Spleen (tissue), 11 donors: ENCODE measurements at regions not wholly inside any gene's neighbourhood (a gene's known extent, or its start where the extent isn't known, plus 50 kb on each side); places are given as distances from the start of the nearest gene placed in this dataset.

ENCODE experiments used
- DNase-seq: peaks from one replicate; pipeline ENCODE4 v3.0.0-alpha.2; 2020
- H3K27ac ChIP-seq, 8 donors: fragments of 200-600 bp; sonication (generic) in 7 of 8; 1 replicate in 4 of 8; 2 replicates in 4 of 8; pipeline versions ENCODE4 v1.5.0 to v1.8.0; 2016 to 2021; ENCODE audit warnings: inconsistent platforms in 4 of 8, mild to moderate bottlenecking in 4 of 8, moderate library complexity in 1 of 8
- H3K27me3 ChIP-seq, 7 donors: fragments of 200-600 bp; sonication (generic) in 6 of 7; replicated peaks in 1 of 7; 1 replicate in 4 of 7; 2 replicates in 3 of 7; pipeline versions ENCODE4 v1.5.0 to v1.8.0; 2016 to 2021; ENCODE audit warnings: inconsistent platforms in 3 of 7, mild to moderate bottlenecking in 1 of 7
- H3K36me3 ChIP-seq, 6 donors: fragments of 200-600 bp; sonication (generic) in 5 of 6; 1 replicate in 4 of 6; 2 replicates in 2 of 6; pipeline versions ENCODE4 v1.5.0 to v1.8.0; 2016 to 2021; ENCODE audit warnings: inconsistent platforms in 2 of 6
- H3K4me1 ChIP-seq, 6 donors: fragments of 200-600 bp; sonication (generic) in 5 of 6; 1 replicate in 3 of 6; 2 replicates in 3 of 6; pipeline versions ENCODE4 v1.5.0 to v1.8.0; 2016 to 2021; ENCODE audit warnings: inconsistent platforms in 3 of 6
- H3K4me3 ChIP-seq, 8 donors: fragments of 200-600 bp; sonication (generic) in 7 of 8; 1 replicate in 4 of 8; 2 replicates in 4 of 8; pipeline versions ENCODE4 v1.5.0 to v1.8.0; 2016 to 2021; ENCODE audit warnings: inconsistent platforms in 4 of 8, mild to moderate bottlenecking in 4 of 8, moderate library complexity in 2 of 8
- H3K9me3 ChIP-seq, 8 donors: fragments of 200-600 bp; sonication (generic) in 7 of 8; 1 replicate in 4 of 8; 2 replicates in 4 of 8; pipeline versions ENCODE4 v1.5.0 to v1.8.0; 2016 to 2021; ENCODE audit warnings: inconsistent platforms in 4 of 8
- CTCF ChIP-seq, 11 experiments: fragments of 200-600 bp in 7 of 11; fragments of 450-650 bp in 4 of 11; sonication (generic) in 4 of 11; IDR thresholded peaks in 8 of 11; conservative IDR thresholded peaks in 3 of 11; 1 replicate in 7 of 11; 2 replicates in 4 of 11; pipeline versions ENCODE4 v1.4.0 to v1.8.0; 2016 to 2021; ENCODE audit warnings: antibody characterized with exemption in 11 of 11, inconsistent platforms in 4 of 11, mild to moderate bottlenecking in 1 of 11
- POLR2A ChIP-seq, 3 donors: fragments of 450-650 bp; IDR thresholded peaks; one replicate each; pipeline ENCODE4 v1.5.1; 2017; ENCODE audit warnings: antibody characterized with exemption in 3 of 3, mild to moderate bottlenecking in 1 of 3
- POLR2AphosphoS5 ChIP-seq, 3 donors: sonication (generic); formaldehyde crosslinking; IDR thresholded peaks; one replicate each; pipeline ENCODE4 v1.5.1; 2017; ENCODE audit warnings: antibody characterized with exemption in 3 of 3
- WGBS, 5 donors: extraction: QIAGEN DNeasy Blood & Tissue Kit in 3 of 5; methylation state at CpG; one replicate each; pipeline versions ENCODE4 v1.1.5 to v1.1.7; 2013 to 2018; 5-methylcytosine and 5-hydroxymethylcytosine counted together
- intact Hi-C: fragments of 100-400 bp; cut with DNase I; formaldehyde crosslinking; loops from one replicate; pipeline ENCODE4 v1.15.0; 2023; ENCODE audit warnings: low total_unique reads
- donor health status: healthy with polysubstance abuse.
- donor health status: DM: no; HTN: no; CAD: no; lungs with moderate emphysema.
- donor health status: DM: no; HTN: no; CAD: no.
- donor health status: Bipolar disorder and iron deficiency.
- donor health status: healthy.
- donor health status: DM: no; HTN: no; CAD: no.
- donor health status: DM: yes; HTN: yes; CAD: no.

- Histone ChIP-seq H3K27me3 (no peaks in the 10 kb centered on the region), H3K36me3 (no peaks in the 10 kb centered on the region), H3K9me3 (no peaks in the 10 kb centered on the region), H3K4me3 (no peak overlapping the region), H3K4me1 (no peaks in the 10 kb centered on the region), H3K27ac (no peak overlapping the region)
- WGBS, 5 donors, result 70 to 80% (median 72%) methylated on average over 6 of the region's 6 CpGs
- no peak for DNase-seq
- TF ChIP-seq POLR2AphosphoS5 (IDR thresholded peaks at IDR 0.05) (no peak), CTCF (IDR thresholded peaks at IDR 0.05 in 8 of 11, conservative IDR thresholded peaks at IDR 0.05 in 3 of 11) (no peak), POLR2A (IDR thresholded peaks at IDR 0.05) (no peak)
- intact Hi-C loops, result no loop called here
Measured at GRCh38 chr7:21365866-21366624, 61.8 kb upstream of the SP4 start.

GRCh38 chr7:21367081-21367480 is 60.8 kb upstream of the SP4 start:
- no peak for DNase-seq
- Histone ChIP-seq H3K4me1 (no peaks in the 10 kb centered on the region), H3K9me3 (no peaks in the 10 kb centered on the region), H3K36me3 (no peaks in the 10 kb centered on the region), H3K27ac (no peak overlapping the region), H3K4me3 (no peak overlapping the region), H3K27me3 (no peaks in the 10 kb centered on the region)
- 87 to 95% (median 90%) methylated on average over 3 of the region's 3 CpGs for WGBS, 5 donors
- intact Hi-C loops, result no loop called here
- TF ChIP-seq POLR2AphosphoS5 (IDR thresholded peaks at IDR 0.05), result no peak
- TF ChIP-seq CTCF (IDR thresholded peaks at IDR 0.05 in 8 of 11, conservative IDR thresholded peaks at IDR 0.05 in 3 of 11), result no peak
- TF ChIP-seq POLR2A (IDR thresholded peaks at IDR 0.05), result no peak

GRCh38 chr7:21367537-21367936 is 60.3 kb upstream of the SP4 start:
- Histone ChIP-seq H3K27me3 (no peaks in the 10 kb centered on the region), H3K27ac (no peak overlapping the region), H3K4me3 (no peak overlapping the region), H3K36me3 (no peaks in the 10 kb centered on the region), H3K9me3 (no peaks in the 10 kb centered on the region), H3K4me1 (no peaks in the 10 kb centered on the region)
- WGBS, 5 donors, result 80 to 90% (median 82%) methylated on average over 10 of the region's 10 CpGs
- DNase-seq, result no peak
- intact Hi-C loops, result no loop called here
- TF ChIP-seq POLR2AphosphoS5 (IDR thresholded peaks at IDR 0.05) (no peak), POLR2A (IDR thresholded peaks at IDR 0.05) (no peak), CTCF (IDR thresholded peaks at IDR 0.05 in 8 of 11, conservative IDR thresholded peaks at IDR 0.05 in 3 of 11) (no peak)

- Histone ChIP-seq H3K4me1 (no peaks in the 10 kb centered on the region), H3K9me3 (peaks cover 0 to 7% (median 2%) of the 10 kb centered on the region in 8 donors), H3K27ac (no peak overlapping the region), H3K36me3 (no peaks in the 10 kb centered on the region), H3K4me3 (no peak overlapping the region), H3K27me3 (no peaks in the 10 kb centered on the region)
- intact Hi-C loops, result no loop called here
- DNase-seq, result no peak
- TF ChIP-seq POLR2A (IDR thresholded peaks at IDR 0.05) (no peak), POLR2AphosphoS5 (IDR thresholded peaks at IDR 0.05) (no peak), CTCF (IDR thresholded peaks at IDR 0.05 in 8 of 11, conservative IDR thresholded peaks at IDR 0.05 in 3 of 11) (no peak)
- 46 to 79% (median 68%) methylated on average over 1 of the region's 1 CpG for WGBS, 5 donors
Measured at GRCh38 chr7:21368317-21368716, 59.6 kb upstream of the SP4 start.
